Parathyroid adenoma (tissue), 2 donors: ENCODE measurements at regions not wholly inside any gene's neighbourhood (a gene's known extent, or its start where the extent isn't known, plus 50 kb on each side); places are given as distances from the start of the nearest gene placed in this dataset.

Source experiments
- H2AFZ ChIP-seq: fragments of 300-600 bp; sonication (generic); one replicate; pipeline ENCODE4 v1.7.0; 2017; ENCODE audit warnings: antibody characterized with exemption, mild to moderate bottlenecking
- H3K27ac ChIP-seq: fragments of 300-600 bp; sonication (generic); one replicate; pipeline ENCODE4 v1.7.0; 2017
- H3K27me3 ChIP-seq: fragments of 300-600 bp; sonication (generic); one replicate; pipeline ENCODE4 v1.7.0; 2017; ENCODE audit warnings: low read length; ENCODE audit not compliant: control insufficient read depth, insufficient read depth
- H3K36me3 ChIP-seq: fragments of 300-600 bp; sonication (generic); one replicate; pipeline ENCODE4 v1.7.0; 2017; ENCODE audit warnings: low read length; ENCODE audit not compliant: control insufficient read depth, insufficient read depth
- H3K4me1 ChIP-seq: fragments of 300-600 bp; sonication (generic); one replicate; pipeline ENCODE4 v1.7.0; 2017; ENCODE audit warnings: control low read depth
- H3K4me2 ChIP-seq: fragments of 300-600 bp; sonication (generic); one replicate; pipeline ENCODE4 v1.7.0; 2017; ENCODE audit warnings: low read length
- H3K4me3 ChIP-seq: fragments of 300-600 bp; sonication (generic); one replicate; pipeline ENCODE4 v1.7.0; 2017; ENCODE audit warnings: low read depth, low read length
- H3K79me2 ChIP-seq: fragments of 300-600 bp; sonication (generic); one replicate; pipeline ENCODE4 v1.7.0; 2017; ENCODE audit warnings: control low read depth
- H3K9ac ChIP-seq: fragments of 300-600 bp; sonication (generic); one replicate; pipeline ENCODE4 v1.7.0; 2017; ENCODE audit warnings: mild to moderate bottlenecking
- H3K9me3 ChIP-seq: fragments of 300-600 bp; sonication (generic); one replicate; pipeline ENCODE4 v1.7.0; 2017; ENCODE audit warnings: low read length; ENCODE audit not compliant: control insufficient read depth
- TF ChIP-seq, protein P1 (sequence below): fragments of 300-600 bp; sonication (generic); IDR thresholded peaks from one replicate; pipeline ENCODE4 v1.7.0; 2017; ENCODE audit warnings: antibody characterized with exemption, mild to moderate bottlenecking
- donor health status: primary hyperparathyroidism.

- Histone ChIP-seq H3K79me2 (no peaks in the 10 kb centered on the region), H3K9ac (no peak overlapping the region), H3K4me2 (no peak overlapping the region), H2AFZ (no peak overlapping the region), H3K27ac (no peak overlapping the region), H3K9me3 (no peaks in the 10 kb centered on the region), H3K4me3 (no peak overlapping the region), H3K36me3 (no peaks in the 10 kb centered on the region), H3K27me3 (no peaks in the 10 kb centered on the region), H3K4me1 (no peaks in the 10 kb centered on the region)
- TF ChIP-seq, protein P1, sequence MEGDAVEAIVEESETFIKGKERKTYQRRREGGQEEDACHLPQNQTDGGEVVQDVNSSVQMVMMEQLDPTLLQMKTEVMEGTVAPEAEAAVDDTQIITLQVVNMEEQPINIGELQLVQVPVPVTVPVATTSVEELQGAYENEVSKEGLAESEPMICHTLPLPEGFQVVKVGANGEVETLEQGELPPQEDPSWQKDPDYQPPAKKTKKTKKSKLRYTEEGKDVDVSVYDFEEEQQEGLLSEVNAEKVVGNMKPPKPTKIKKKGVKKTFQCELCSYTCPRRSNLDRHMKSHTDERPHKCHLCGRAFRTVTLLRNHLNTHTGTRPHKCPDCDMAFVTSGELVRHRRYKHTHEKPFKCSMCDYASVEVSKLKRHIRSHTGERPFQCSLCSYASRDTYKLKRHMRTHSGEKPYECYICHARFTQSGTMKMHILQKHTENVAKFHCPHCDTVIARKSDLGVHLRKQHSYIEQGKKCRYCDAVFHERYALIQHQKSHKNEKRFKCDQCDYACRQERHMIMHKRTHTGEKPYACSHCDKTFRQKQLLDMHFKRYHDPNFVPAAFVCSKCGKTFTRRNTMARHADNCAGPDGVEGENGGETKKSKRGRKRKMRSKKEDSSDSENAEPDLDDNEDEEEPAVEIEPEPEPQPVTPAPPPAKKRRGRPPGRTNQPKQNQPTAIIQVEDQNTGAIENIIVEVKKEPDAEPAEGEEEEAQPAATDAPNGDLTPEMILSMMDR = no peak
Measured at GRCh38 chr9:79847074-79847473, 275.3 kb downstream of the TLE4 start.

DNA sequence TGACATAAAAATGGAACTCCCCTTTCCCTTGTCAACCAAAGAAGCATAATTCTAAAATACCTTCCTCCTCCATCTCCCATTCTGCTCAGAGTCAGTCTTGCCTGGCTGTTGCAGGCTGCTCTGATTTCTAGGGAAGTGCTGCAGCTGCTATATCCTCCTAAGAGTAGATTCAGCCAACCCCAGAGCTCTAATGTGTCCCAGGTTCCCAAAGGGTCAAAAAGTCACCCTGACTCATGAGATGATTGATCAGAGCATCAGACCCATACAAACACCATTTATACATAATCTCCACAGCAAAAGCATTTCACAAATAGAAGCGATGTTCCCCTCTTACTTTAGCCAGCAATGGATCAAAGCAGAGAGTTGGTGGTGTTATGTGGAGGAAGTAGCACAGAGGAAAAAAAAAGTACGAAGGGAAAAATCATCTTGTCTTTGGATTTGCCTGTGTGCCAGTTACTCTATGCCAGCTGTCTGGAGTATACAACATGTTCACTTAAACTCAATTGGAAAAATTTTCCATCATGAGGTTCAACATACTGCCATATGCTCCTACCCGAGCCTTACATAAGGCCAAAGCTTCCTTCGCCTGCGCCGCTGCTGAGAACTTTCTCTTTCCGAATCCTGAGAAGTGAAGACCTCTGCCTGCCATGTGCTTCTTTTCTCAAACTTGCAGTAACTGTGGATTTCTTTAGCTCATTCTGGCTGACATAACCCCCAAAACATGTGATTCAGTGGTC lies 258.0 kb downstream of the TLE4 start:
- Histone ChIP-seq H3K79me2 (no peaks in the 10 kb centered on the region), H3K4me2 (no peak overlapping the region), H3K9ac (no peak overlapping the region), H3K9me3 (no peaks in the 10 kb centered on the region), H3K27ac (no peak overlapping the region), H3K36me3 (no peaks in the 10 kb centered on the region), H2AFZ (no peak overlapping the region), H3K4me3 (no peak overlapping the region), H3K4me1 (no peaks in the 10 kb centered on the region), H3K27me3 (no peaks in the 10 kb centered on the region)
- TF ChIP-seq, protein P1 = no peak

GRCh38 chr9:79824265-79824664 lies 252.5 kb downstream of the TLE4 start:
- no peaks in the 10 kb centered on the region for H3K27me3 ChIP-seq
- H2AFZ ChIP-seq = no peak overlapping the region
- H3K9me3 ChIP-seq = no peaks in the 10 kb centered on the region
- TF ChIP-seq, protein P1 = no peak
- no peaks in the 10 kb centered on the region for H3K79me2 ChIP-seq
- no peaks in the 10 kb centered on the region for H3K4me1 ChIP-seq
- no peak overlapping the region for H3K4me3 ChIP-seq
- no peaks in the 10 kb centered on the region for H3K36me3 ChIP-seq
- H3K4me2 ChIP-seq = no peak overlapping the region
- no peak overlapping the region for H3K9ac ChIP-seq
- H3K27ac ChIP-seq = no peak overlapping the region

DNA sequence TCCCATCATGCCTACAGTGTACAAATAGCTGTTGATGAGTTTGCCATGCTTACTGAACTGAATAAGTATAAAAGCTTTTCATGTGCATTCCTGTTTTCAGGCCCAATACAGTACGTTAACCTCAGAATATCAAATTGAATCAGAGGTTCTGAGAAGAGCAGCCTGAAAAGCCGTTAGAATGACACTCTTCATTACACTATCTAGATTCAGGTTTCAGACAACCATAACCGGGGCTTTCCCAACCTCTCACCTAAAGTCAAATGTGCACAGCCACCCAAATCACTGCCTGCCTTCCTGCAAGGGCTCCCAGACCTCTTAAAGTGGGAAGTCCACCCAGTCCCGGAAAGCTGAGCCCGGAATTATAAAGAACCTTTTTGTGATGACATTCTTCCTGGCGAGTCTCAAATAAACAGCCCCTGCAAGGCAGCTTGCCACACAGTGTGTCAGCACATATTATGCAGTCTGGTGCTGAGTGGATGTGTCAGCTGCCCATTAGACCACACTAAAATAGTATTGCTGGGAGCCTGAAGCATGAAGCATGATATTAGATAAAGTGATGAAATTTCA lies 245.8 kb downstream of the TLE4 start:
- H3K27ac ChIP-seq = no peak overlapping the region
- no peak overlapping the region for H2AFZ ChIP-seq
- no peaks in the 10 kb centered on the region for H3K27me3 ChIP-seq
- H3K4me1 ChIP-seq = no peaks in the 10 kb centered on the region
- H3K4me2 ChIP-seq = peak overlapping the region; percentile 28
- no peaks in the 10 kb centered on the region for H3K36me3 ChIP-seq
- no peak overlapping the region for H3K9ac ChIP-seq
- TF ChIP-seq, protein P1 = no peak
- no peaks in the 10 kb centered on the region for H3K9me3 ChIP-seq
- no peaks in the 10 kb centered on the region for H3K79me2 ChIP-seq
- no peak overlapping the region for H3K4me3 ChIP-seq

DNA sequence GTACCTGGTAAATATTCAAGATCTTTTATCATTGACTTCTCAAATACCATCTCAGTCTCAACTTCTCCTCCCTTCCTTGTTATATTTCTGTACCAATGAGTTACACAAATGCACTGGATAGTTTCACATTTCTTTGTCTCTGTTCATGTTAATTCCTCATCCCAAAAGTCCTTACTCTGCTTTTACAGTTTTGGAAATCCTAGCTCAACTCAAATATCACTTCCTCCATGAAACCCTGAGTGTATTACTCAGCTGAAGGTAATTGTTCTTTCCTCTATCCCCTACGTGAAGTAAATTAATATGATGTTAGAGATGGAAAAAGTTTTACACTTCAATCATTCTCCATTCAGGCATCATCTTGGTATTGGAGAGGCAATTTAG lies 241.5 kb downstream of the TLE4 start:
- no peak overlapping the region for H3K4me2 ChIP-seq
- TF ChIP-seq, protein P1 = no peak
- no peak overlapping the region for H3K9ac ChIP-seq
- no peaks in the 10 kb centered on the region for H3K79me2 ChIP-seq
- H3K4me3 ChIP-seq = no peak overlapping the region
- H3K27me3 ChIP-seq = no peaks in the 10 kb centered on the region
- H3K4me1 ChIP-seq = no peaks in the 10 kb centered on the region
- H3K27ac ChIP-seq = no peak overlapping the region
- H3K36me3 ChIP-seq = no peaks in the 10 kb centered on the region
- H3K9me3 ChIP-seq = no peaks in the 10 kb centered on the region
- no peak overlapping the region for H2AFZ ChIP-seq
